Stimulated activated CD8-positive, alpha-beta memory T cell treated with anti-CD3 and anti-CD28 coated beads, Interleukin-7, amount 100 ng/mL, for 48 hours (primary cell): ENCODE measurements at regions not wholly inside any gene's neighbourhood (a gene's known extent, or its start where the extent isn't known, plus 50 kb on each side); places are given as distances from the start of the nearest gene placed in this dataset.
"Not testable (repeated sequence)": the region's sequence is repeated elsewhere in the genome, so short reads cannot be mapped to it uniquely, and the experiment has no call there.

Experiments
- DNase-seq, 2 donors: peaks; one replicate each; pipeline ENCODE4 v3.0.0-alpha.2; 2020; ENCODE audit warnings: low read depth in 1 of 2; ENCODE audit errors: extremely low read depth in 1 of 2

DNA sequence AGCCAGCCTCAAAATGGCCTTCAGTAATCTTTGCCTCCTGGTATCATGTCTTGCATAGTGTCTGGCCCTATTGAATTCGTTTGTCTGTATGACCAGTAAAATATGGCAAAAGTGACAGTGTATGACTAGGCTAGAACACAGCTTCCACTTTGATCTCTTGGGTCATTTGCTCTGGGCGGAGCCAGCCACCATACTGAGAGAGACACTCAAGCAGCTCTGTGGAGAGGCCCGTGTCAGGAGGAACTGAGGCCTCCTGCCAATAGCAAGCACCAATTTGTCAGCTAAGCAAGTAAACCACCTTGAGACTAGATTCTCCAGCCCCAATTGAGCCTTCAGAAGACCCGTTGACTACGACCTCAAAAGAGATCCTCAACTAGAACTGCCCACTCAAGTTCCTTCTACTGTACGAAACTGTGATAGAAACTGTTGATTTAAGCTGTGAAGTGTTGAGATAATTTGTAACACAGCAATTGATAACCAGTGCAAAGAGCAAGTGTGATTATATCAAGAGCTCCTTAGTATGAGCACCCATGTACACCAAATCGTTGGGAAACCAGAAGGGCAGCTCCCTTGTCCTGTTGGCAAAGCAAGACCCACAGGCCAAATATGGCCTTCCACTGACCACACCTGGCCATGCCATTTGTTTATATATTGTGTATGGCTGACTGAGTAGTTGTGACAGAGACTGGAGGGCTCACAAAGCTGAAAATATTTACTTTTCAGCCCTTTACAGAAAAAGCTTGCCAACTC lies 52.7 kb upstream of the SERBP1 start:
- DNase-seq = no peak

GRCh38 chr1:67484492-67484891 lies 54.3 kb upstream of the SERBP1 start:
- no peak for DNase-seq

- DNase-seq = no peak
These were observed 55.0 kb upstream of the SERBP1 start for GRCh38 chr1:67485046-67485811.

DNA sequence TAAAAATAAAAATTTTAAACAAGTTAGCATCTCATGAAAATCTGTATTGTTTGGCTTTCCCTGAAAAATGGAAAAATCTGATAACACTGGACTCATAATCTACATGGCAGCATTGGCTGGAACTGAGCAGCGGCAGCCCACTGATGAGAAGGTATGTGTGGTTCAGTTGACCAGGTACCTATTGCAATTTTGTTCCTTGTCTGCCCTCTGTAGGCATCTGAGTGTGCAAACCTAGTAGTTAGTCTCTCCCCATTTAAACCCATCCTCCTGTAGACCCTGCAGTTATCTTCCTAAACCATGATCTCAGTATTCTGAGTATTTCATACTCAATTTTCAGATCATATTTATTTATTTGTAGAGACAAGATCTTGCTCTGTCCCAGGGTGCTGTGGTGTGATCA lies 59.4 kb upstream of the SERBP1 start:
- no peak for DNase-seq

GRCh38 chr1:67491280-67491679 lies 61.1 kb upstream of the SERBP1 start:
- DNase-seq = no peak

GRCh38 chr1:67493148-67493547 lies 62.9 kb upstream of the SERBP1 start:
- DNase-seq = no peak

- no peak for DNase-seq
These were observed 65.1 kb upstream of the SERBP1 start for GRCh38 chr1:67495327-67495726.

DNA sequence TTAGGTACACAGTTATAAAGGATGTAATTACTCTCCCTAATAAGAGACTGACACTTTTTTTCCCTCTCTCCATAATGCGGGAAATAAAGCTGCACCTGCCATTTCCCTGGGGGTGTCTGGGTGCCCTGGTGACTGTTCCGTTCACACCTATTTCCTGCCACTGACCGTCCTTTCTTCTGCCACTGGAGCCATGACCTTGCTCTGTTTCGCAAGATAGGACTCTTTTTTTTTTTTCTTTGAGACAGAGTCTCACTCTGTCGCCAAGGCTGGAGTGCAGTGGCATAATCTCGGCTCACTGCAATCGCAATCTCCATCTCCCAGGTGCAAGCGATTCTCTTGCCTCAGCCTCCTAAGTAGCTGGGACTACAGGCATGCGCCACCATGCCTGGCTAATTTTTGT lies 66.1 kb upstream of the SERBP1 start:
- no peak for DNase-seq

DNA sequence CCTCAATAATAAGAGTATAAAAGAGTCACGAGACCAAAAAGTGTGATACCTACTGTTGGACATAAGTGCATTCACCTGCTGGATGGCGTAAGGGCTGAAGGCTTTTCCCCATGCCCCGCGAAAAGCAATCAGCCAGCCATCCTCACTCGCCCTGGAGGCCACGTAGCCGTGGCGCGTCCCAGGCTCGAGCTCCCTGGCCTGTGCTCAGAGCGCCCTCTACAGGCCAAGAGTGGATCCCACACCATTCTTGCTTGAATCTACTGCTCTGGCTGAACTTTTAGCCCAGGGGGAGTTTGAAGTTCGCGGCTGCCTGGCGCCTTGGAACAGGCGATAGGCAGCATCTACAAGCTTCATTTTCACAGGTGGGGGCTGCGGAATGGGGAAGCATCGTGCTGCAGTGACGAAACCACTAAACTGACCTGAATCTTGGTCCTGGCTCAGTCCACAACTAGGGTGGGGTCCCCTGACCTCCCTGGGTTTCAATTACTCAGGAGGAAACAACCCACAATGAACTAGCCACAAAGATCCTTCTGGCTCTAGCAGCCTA lies 70.3 kb upstream of the SERBP1 start:
- DNase-seq = peak; percentile 70 to 80

GRCh38 chr1:67503974-67504373 lies 73.8 kb upstream of the SERBP1 start:
- no peak for DNase-seq

GRCh38 chr1:67513392-67514294 lies 83.4 kb upstream of the SERBP1 start:
- not testable (repeated sequence) for DNase-seq

GRCh38 chr1:67514300-67514699 lies 84.1 kb upstream of the SERBP1 start:
- no peak for DNase-seq

DNA sequence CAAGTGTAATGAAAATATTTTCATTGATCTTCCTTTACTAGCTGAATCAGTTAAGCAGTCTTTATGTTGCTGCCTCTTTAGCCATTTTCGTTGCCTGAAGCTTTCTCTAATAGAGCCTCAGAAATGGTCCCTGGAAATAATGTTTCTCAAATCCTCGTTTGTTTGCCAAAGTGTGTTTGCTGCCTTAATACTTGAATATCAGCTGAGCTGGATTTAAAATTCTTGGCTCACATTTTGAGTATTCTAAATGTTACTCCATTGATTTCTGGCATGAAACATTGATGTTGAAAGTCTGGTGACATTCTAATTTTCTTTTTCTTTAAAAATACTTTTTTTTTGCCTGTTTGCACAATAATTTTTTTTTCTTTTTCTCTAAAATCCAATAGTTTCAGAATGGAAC lies 84.6 kb upstream of the SERBP1 start:
- DNase-seq = no peak

DNA sequence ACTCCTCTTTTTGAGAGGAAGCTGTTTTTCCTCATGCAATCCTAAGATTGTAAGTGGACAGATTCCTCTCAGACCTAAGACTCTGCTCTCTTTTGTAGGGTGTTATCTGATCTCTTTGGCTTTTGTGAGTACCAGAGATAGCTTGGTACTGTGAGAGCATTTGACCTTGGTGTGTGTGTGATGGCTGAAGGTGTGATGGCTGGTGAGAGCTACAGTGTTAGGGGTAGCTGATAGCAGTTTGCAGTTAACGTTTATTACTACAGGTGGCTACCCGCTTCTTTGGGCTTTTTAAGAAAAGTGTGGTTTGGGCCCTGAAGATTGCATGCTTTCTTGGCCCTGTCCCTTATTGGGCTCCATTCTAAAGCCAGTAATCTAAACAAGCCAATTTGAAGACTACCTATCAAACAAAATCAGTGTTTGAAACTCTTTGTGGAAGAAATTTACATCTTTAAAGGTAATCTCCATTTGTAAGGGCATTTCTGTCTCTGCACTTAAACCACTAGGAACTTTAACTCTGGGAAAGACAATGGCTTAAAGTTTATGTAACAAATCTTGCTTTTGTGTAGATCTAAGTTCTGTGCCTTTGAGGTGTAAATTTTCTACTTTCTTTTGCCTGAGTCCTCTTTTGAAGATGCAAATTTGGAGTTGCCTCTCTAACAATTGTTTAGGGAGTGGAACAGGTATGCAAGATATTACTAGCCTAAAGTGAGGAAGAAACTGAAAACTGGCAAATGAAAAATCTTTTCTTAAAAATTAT lies 85.3 kb upstream of the SERBP1 start:
- no peak for DNase-seq

DNA sequence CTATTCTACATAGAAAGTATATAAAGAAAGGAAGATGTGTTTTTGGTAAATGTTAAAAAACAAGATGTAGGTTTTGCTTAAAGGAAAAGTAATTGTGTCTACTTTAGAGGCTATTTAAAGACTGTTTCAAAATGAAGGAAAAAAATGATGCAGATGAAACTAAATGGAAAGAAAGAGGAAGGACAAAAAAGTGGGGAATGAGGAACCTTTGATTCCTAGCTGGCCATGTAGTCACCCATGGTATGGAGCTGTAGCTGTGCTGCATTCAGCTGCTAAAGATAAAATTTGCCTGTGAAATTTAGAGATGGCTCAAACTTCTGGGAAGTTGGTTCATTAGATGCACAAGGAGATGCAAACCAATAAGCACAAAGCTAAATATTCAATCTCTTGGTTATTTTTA lies 86.8 kb upstream of the SERBP1 start:
- no peak for DNase-seq

GRCh38 chr1:67522001-67522441 lies 91.8 kb upstream of the SERBP1 start:
- no peak for DNase-seq

- DNase-seq = no peak
These were observed 92.6 kb upstream of the SERBP1 start for GRCh38 chr1:67522793-67523192.

DNA sequence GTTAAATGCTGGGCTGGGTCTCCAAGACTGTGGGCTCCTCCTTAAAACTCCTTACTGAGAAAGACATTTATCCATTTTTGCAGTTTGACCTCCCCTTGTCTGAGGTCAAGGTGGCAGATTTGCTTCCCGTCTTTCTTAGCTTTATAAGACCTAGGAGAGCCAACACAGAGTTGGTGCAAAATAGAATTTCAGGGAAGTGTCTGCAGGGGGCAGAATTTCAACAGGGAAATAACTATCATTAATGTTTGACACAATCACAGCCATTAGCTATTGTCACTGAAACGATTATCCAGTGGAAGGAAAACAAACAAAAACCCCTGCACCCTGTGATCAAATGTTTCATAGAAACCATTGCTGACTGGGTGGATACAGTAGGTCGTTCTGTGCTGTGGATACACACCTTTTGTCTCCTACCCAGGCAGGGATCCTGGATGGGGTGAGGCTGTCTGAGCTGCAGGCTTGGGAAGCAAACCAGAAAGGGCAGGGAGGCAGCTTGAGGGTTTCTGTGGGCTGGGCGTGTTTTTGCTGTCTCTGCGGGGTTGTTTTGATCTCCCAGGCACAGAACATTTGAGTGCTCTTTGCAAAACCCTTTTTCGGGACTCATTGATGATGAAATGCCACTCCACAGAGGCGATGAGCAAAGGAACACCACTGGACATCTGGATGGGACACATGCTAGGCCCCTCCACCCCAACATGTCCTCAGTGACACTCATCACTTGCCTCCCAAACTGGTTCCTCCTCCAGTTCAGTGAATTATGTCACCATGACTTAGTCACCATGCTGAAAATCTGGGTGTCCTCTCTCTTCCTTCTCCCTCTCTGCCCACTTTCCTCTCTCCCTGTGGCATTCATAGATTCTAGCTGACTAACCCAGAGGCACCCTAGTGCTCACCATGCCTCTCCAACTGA lies 94.2 kb upstream of the SERBP1 start:
- DNase-seq = no peak

DNA sequence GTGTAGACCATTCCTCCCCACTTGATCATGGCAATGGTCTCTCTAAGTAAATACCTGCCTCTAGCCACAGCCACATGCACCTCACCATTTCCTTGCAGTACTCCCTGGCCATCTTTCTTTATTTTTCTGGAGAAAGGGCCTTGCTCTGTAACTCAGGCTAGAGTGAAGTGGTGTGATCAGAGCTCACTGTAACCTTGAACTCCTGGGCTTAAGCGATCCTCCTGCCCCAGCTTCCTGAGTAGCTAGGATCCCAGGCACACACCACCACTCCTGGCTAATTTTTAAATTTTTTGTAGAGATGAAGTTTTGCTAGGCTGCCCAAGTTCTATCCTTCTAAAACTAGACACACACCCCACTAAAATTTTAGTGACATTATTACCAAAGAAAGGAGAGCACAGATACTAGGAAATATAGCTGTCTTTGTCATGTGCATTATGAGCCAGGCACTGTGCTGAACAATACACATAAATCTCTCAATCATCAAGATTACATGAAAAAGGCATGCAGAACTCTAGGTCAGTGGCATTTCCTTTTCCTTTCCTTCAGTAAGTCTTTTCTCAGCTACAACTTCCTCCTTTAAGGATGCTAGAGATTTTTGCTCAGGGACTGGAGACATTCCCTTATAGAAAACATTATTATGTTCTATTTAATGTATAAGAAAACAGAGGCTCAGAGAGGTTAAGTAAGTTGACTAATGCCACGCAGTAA lies 95.0 kb upstream of the SERBP1 start:
- no peak for DNase-seq
